A673 (cell line): ENCODE measurements at regions not wholly inside any gene's neighbourhood (a gene's known extent, or its start where the extent isn't known, plus 50 kb on each side); places are given as distances from the start of the nearest gene placed in this dataset.

Experiments
- BruUV-seq: library from RNA; stranded (reverse); fragments of 400-500 nt; replicated peaks from 2 replicates; lab custom pipeline; 2021; lab: Mats Ljungman, UMichigan
- CTCF ChIA-PET: fragments of 300-600 bp; sonication (Branson Sonifier 250); formaldehyde crosslinking; loops from one replicate; lab custom pipeline; 2022; ENCODE audit warnings: antibody characterized with exemption; lab: Charles Lee
- POLR2A ChIA-PET: fragments of 300-600 bp; sonication (Branson Sonifier 250); formaldehyde crosslinking; loops from one replicate; lab custom pipeline; 2022; ENCODE audit warnings: antibody characterized with exemption; ENCODE audit not compliant: low non-redundant PET; lab: Charles Lee
- DNase-seq: peaks from one replicate; pipeline ENCODE4 v3.0.0-alpha.2; 2015; ENCODE audit warnings: low spot score
- H3K27ac ChIP-seq: fragments of 200-600 bp; sonication (generic); 2 replicates; pipeline ENCODE4 v1.5.1; 2016; ENCODE audit warnings: mixed run types, low read depth, mild to moderate bottlenecking, mixed read lengths, antibody characterized with exemption, low read length; ENCODE audit not compliant: poor library complexity, severe bottlenecking
- H3K27me3 ChIP-seq: fragments of 200-600 bp; sonication (generic); replicated peaks from 2 replicates; pipeline ENCODE4 v1.6.1; 2017; ENCODE audit warnings: mixed run types, low read depth, mild to moderate bottlenecking, mixed read lengths, antibody characterized with exemption, low read length; ENCODE audit not compliant: insufficient read depth, poor library complexity
- H3K36me3 ChIP-seq: fragments of 200-600 bp; sonication (generic); 2 replicates; pipeline ENCODE4 v1.6.1; 2016; ENCODE audit warnings: mixed run types, mild to moderate bottlenecking, mixed read lengths, antibody characterized with exemption, low read length; ENCODE audit not compliant: insufficient read depth, poor library complexity, severe bottlenecking
- H3K4me1 ChIP-seq: fragments of 200-600 bp; sonication (generic); 2 replicates; pipeline ENCODE4 v1.6.1; 2017; ENCODE audit warnings: mixed run types, mild to moderate bottlenecking, mixed read lengths, antibody characterized with exemption, low read length; ENCODE audit not compliant: insufficient read depth, poor library complexity, severe bottlenecking
- H3K4me3 ChIP-seq: fragments of 200-600 bp; sonication (generic); 2 replicates; pipeline ENCODE4 v1.5.1; 2016; ENCODE audit warnings: low read depth, mixed run types, mild to moderate bottlenecking, mixed read lengths, low read length; ENCODE audit not compliant: poor library complexity, severe bottlenecking
- H3K9me3 ChIP-seq: fragments of 200-600 bp; sonication (generic); 2 replicates; pipeline ENCODE4 v1.6.1; 2016; ENCODE audit warnings: mixed run types, low read depth, mild to moderate bottlenecking, mixed read lengths, antibody characterized with exemption, low read length; ENCODE audit not compliant: poor library complexity, severe bottlenecking
- CTCF ChIP-seq: fragments of 300-800, 200-600 bp; sonication (generic); conservative IDR thresholded peaks from 2 replicates; pipeline ENCODE4 v1.5.1; 2017; ENCODE audit warnings: low read depth, mild to moderate bottlenecking, antibody characterized with exemption, low read length, moderate library complexity, mixed read lengths
- EZH2 ChIP-seq: fragments of 200-600 bp; sonication (generic); IDR thresholded peaks from 2 replicates; pipeline ENCODE4 v1.6.1; 2017; ENCODE audit warnings: borderline replicate concordance, low read depth, mild to moderate bottlenecking, mixed read lengths, antibody characterized with exemption, low read length; ENCODE audit not compliant: poor library complexity, severe bottlenecking
- intact Hi-C: fragments of 100-400 bp; cut with micrococcal nuclease; formaldehyde crosslinking; loops from one replicate; pipeline ENCODE4 v1.10.0; 2022; ENCODE audit not compliant: unreplicated experiment

- H3K27ac ChIP-seq = no peak overlapping the region
- H3K27me3 ChIP-seq = no peaks in the 10 kb centered on the region
- no peak overlapping the region for H3K4me3 ChIP-seq
- no peaks in the 10 kb centered on the region for H3K36me3 ChIP-seq
- no peaks in the 10 kb centered on the region for H3K4me1 ChIP-seq
- POLR2A ChIA-PET = no interaction called here
- no TSS peak for BruUV-seq
- no peak for DNase-seq
- H3K9me3 ChIP-seq = no peaks in the 10 kb centered on the region
- intact Hi-C loops = no loop called here
- CTCF ChIA-PET = no interaction called here
- TF ChIP-seq CTCF (no peak), EZH2 (no peak)
These were observed 69.4 kb upstream of the SSBP2 start for GRCh38 chr5:81820318-81820636.

GRCh38 chr5:81819556-81820317 is 68.8 kb upstream of the SSBP2 start:
- BruUV-seq = no TSS peak
- TF ChIP-seq EZH2 (no peak), CTCF (no peak)
- Histone ChIP-seq H3K27me3 (no peaks in the 10 kb centered on the region), H3K4me3 (no peak overlapping the region), H3K27ac (no peak overlapping the region), H3K9me3 (no peaks in the 10 kb centered on the region), H3K36me3 (no peaks in the 10 kb centered on the region), H3K4me1 (no peaks in the 10 kb centered on the region)
- ChIA-PET POLR2A (no interaction called here), CTCF (no interaction called here)
- intact Hi-C loops = no loop called here
- no peak for DNase-seq

- no TSS peak for BruUV-seq
- no peaks in the 10 kb centered on the region for H3K36me3 ChIP-seq
- no peak overlapping the region for H3K27ac ChIP-seq
- no peaks in the 10 kb centered on the region for H3K4me1 ChIP-seq
- TF ChIP-seq CTCF (no peak), EZH2 (no peak)
- ChIA-PET CTCF (no interaction called here), POLR2A (no interaction called here)
- no peaks in the 10 kb centered on the region for H3K9me3 ChIP-seq
- DNase-seq = no peak
- intact Hi-C loops = no loop called here
- H3K4me3 ChIP-seq = no peak overlapping the region
- no peaks in the 10 kb centered on the region for H3K27me3 ChIP-seq
These were observed 67.1 kb upstream of the SSBP2 start for GRCh38 chr5:81817980-81818379.
